HG02571 (cell line): ENCODE measurements at regions not wholly inside any gene's neighbourhood (a gene's known extent, or its start where the extent isn't known, plus 50 kb on each side); places are given as distances from the start of the nearest gene placed in this dataset.

ENCODE experiments used
- ATAC-seq: cut with Tn5 transposase; IDR thresholded peaks from one replicate; pipeline ENCODE4 v1.9.1; 2021; ENCODE audit warnings: mild to moderate bottlenecking, moderate library complexity; ENCODE audit not compliant: unreplicated experiment

GRCh38 chr16:76222853-76223252 is 54.3 kb upstream of the CNTNAP4 start:
- ATAC-seq = no peak

- ATAC-seq = no peak
Observed at GRCh38 chr16:76226011-76226410, 51.2 kb upstream of the CNTNAP4 start.

- no peak for ATAC-seq
Observed at GRCh38 chr16:76226481-76226880, 50.7 kb upstream of the CNTNAP4 start.
